ENCODE measurements at regions not wholly inside any gene's neighbourhood (a gene's known extent, or its start where the extent isn't known, plus 50 kb on each side); places are given as distances from the start of the nearest gene placed in this dataset.

GRCh38 chr2:173419506-173419905 lies 64.8 kb downstream of the CDCA7 start:
- H3K9me3 Mint-ChIP-seq: no peaks in the 10 kb centered on the region
- no peaks in the 10 kb centered on the region for H3K4me1 Mint-ChIP-seq (ENCODE audit: low read depth)

GRCh38 chr2:173424886-173425285 lies 70.2 kb downstream of the CDCA7 start:
- DNase-seq (no peak), ATAC-seq (no peak)
- Mint-ChIP-seq H3K36me3 (ENCODE audit: insufficient read depth) (no peaks in the 10 kb centered on the region), H3K4me1 (ENCODE audit: low read depth) (no peaks in the 10 kb centered on the region), H3K4me3 (no peak overlapping the region), H3K27me3 (ENCODE audit: low read depth) (peaks cover 15% of the 10 kb centered on the region), H3K9me3 (no peaks in the 10 kb centered on the region)

More at GRCh38 chr2:173419506-173419905, 64.8 kb downstream of the CDCA7 start:
- ATAC-seq (no peak), DNase-seq (no peak)
- Mint-ChIP-seq H3K4me3 (no peak overlapping the region), H3K36me3 (ENCODE audit: insufficient read depth) (no peaks in the 10 kb centered on the region), H3K27me3 (ENCODE audit: low read depth) (peaks cover 20% of the 10 kb centered on the region)

- DNase-seq (no peak), ATAC-seq (no peak)
- no peaks in the 10 kb centered on the region for H3K9me3 Mint-ChIP-seq
- no peaks in the 10 kb centered on the region for H3K36me3 Mint-ChIP-seq (ENCODE audit: insufficient read depth)
- no peak overlapping the region for H3K4me3 Mint-ChIP-seq
- H3K4me1 Mint-ChIP-seq (ENCODE audit: low read depth): no peaks in the 10 kb centered on the region
- peaks cover 28% of the 10 kb centered on the region for H3K27me3 Mint-ChIP-seq (ENCODE audit: low read depth)
These were observed 73.4 kb downstream of the CDCA7 start for GRCh38 chr2:173427887-173428668.

GRCh38 chr2:173431191-173431590 lies 76.5 kb downstream of the CDCA7 start:
- DNase-seq (no peak), ATAC-seq (no peak)
- Mint-ChIP-seq H3K27me3 (ENCODE audit: low read depth) (peaks cover 31% of the 10 kb centered on the region), H3K4me1 (ENCODE audit: low read depth) (peaks cover 6% of the 10 kb centered on the region), H3K9me3 (no peaks in the 10 kb centered on the region), H3K4me3 (no peak overlapping the region), H3K36me3 (ENCODE audit: insufficient read depth) (no peaks in the 10 kb centered on the region)

GRCh38 chr2:173432049-173432754 lies 77.5 kb downstream of the CDCA7 start:
- H3K9me3 Mint-ChIP-seq: no peaks in the 10 kb centered on the region
- no peaks in the 10 kb centered on the region for H3K36me3 Mint-ChIP-seq (ENCODE audit: insufficient read depth)
- ATAC-seq: no peak
- no peak overlapping the region for H3K4me3 Mint-ChIP-seq
- DNase-seq: no peak
- H3K27me3 Mint-ChIP-seq (ENCODE audit: low read depth): peaks cover 28% of the 10 kb centered on the region
- H3K4me1 Mint-ChIP-seq (ENCODE audit: low read depth): peaks cover 6% of the 10 kb centered on the region

- ATAC-seq (no peak), DNase-seq (no peak)
- no peak overlapping the region for H3K4me3 Mint-ChIP-seq
- no peaks in the 10 kb centered on the region for H3K9me3 Mint-ChIP-seq
- H3K27me3 Mint-ChIP-seq (ENCODE audit: low read depth): peaks cover 32% of the 10 kb centered on the region
- H3K4me1 Mint-ChIP-seq (ENCODE audit: low read depth): peaks cover 6% of the 10 kb centered on the region
- H3K36me3 Mint-ChIP-seq (ENCODE audit: insufficient read depth): no peaks in the 10 kb centered on the region
These were observed 80.3 kb downstream of the CDCA7 start for GRCh38 chr2:173434762-173435569.

- H3K36me3 Mint-ChIP-seq (ENCODE audit: insufficient read depth): no peaks in the 10 kb centered on the region
- no peaks in the 10 kb centered on the region for H3K9me3 Mint-ChIP-seq
- ATAC-seq (no peak), DNase-seq (no peak)
- H3K4me1 Mint-ChIP-seq (ENCODE audit: low read depth): peaks cover 6% of the 10 kb centered on the region
- H3K4me3 Mint-ChIP-seq: no peak overlapping the region
- peaks cover 30% of the 10 kb centered on the region for H3K27me3 Mint-ChIP-seq (ENCODE audit: low read depth)
These were observed 80.9 kb downstream of the CDCA7 start for GRCh38 chr2:173435574-173435973.

GRCh38 chr2:173436088-173436487 lies 81.4 kb downstream of the CDCA7 start:
- peak; percentile 43 to 48 for ATAC-seq

GRCh38 chr2:173441222-173441621 lies 86.5 kb downstream of the CDCA7 start:
- Mint-ChIP-seq H3K36me3 (ENCODE audit: insufficient read depth) (no peaks in the 10 kb centered on the region), H3K4me3 (no peak overlapping the region), H3K4me1 (ENCODE audit: low read depth) (peaks cover under 1% of the 10 kb centered on the region), H3K9me3 (no peaks in the 10 kb centered on the region), H3K27me3 (ENCODE audit: low read depth) (peaks cover 7% of the 10 kb centered on the region)
- ATAC-seq (no peak), DNase-seq (no peak)

More at GRCh38 chr2:173436088-173436487, 81.4 kb downstream of the CDCA7 start:
- DNase-seq: no peak
- Mint-ChIP-seq H3K27me3 (ENCODE audit: low read depth) (peaks cover 26% of the 10 kb centered on the region), H3K4me1 (ENCODE audit: low read depth) (peaks cover 6% of the 10 kb centered on the region), H3K9me3 (no peaks in the 10 kb centered on the region), H3K36me3 (ENCODE audit: insufficient read depth) (no peaks in the 10 kb centered on the region), H3K4me3 (no peak overlapping the region)

GRCh38 chr2:173442542-173442941 lies 87.9 kb downstream of the CDCA7 start:
- ATAC-seq: no peak
- Mint-ChIP-seq H3K9me3 (no peaks in the 10 kb centered on the region), H3K4me1 (ENCODE audit: low read depth) (no peaks in the 10 kb centered on the region), H3K4me3 (no peak overlapping the region), H3K36me3 (ENCODE audit: insufficient read depth) (no peaks in the 10 kb centered on the region), H3K27me3 (ENCODE audit: low read depth) (peaks cover 4% of the 10 kb centered on the region)
- no peak for DNase-seq

GRCh38 chr2:173446722-173447121 lies 92.0 kb downstream of the CDCA7 start:
- Mint-ChIP-seq H3K4me3 (no peak overlapping the region), H3K27me3 (ENCODE audit: low read depth) (peaks cover 3% of the 10 kb centered on the region), H3K4me1 (ENCODE audit: low read depth) (peaks cover 14% of the 10 kb centered on the region)

GRCh38 chr2:173448938-173449471 lies 94.3 kb downstream of the CDCA7 start:
- H3K36me3 Mint-ChIP-seq (ENCODE audit: insufficient read depth): no peaks in the 10 kb centered on the region
- ATAC-seq (peak; percentile 51 to 65), DNase-seq (peak; percentile 30)
- peaks cover 13% of the 10 kb centered on the region for H3K27me3 Mint-ChIP-seq (ENCODE audit: low read depth)
- H3K4me1 Mint-ChIP-seq (ENCODE audit: low read depth): peaks cover 14% of the 10 kb centered on the region
- peak overlapping the region; percentile 56 for H3K4me3 Mint-ChIP-seq
- H3K9me3 Mint-ChIP-seq: no peaks in the 10 kb centered on the region

More at GRCh38 chr2:173446722-173447121, 92.0 kb downstream of the CDCA7 start:
- Mint-ChIP-seq H3K9me3 (no peaks in the 10 kb centered on the region), H3K36me3 (ENCODE audit: insufficient read depth) (no peaks in the 10 kb centered on the region)
- no peak for ATAC-seq
- no peak for DNase-seq

- H3K27me3 Mint-ChIP-seq (ENCODE audit: low read depth): peaks cover 17% of the 10 kb centered on the region
- H3K9me3 Mint-ChIP-seq: no peaks in the 10 kb centered on the region
- H3K4me3 Mint-ChIP-seq: peak overlapping the region; percentile 8
These were observed 96.4 kb downstream of the CDCA7 start for GRCh38 chr2:173451118-173451517.

GRCh38 chr2:173451941-173452340 lies 97.3 kb downstream of the CDCA7 start:
- no peak for ATAC-seq
- peaks cover 14% of the 10 kb centered on the region for H3K4me1 Mint-ChIP-seq (ENCODE audit: low read depth)

More at GRCh38 chr2:173451118-173451517, 96.4 kb downstream of the CDCA7 start:
- DNase-seq: no peak
- Mint-ChIP-seq H3K36me3 (ENCODE audit: insufficient read depth) (no peaks in the 10 kb centered on the region), H3K4me1 (ENCODE audit: low read depth) (peaks cover 14% of the 10 kb centered on the region)
- ATAC-seq: peak in 1 of 2 donors; percentile 33

More at GRCh38 chr2:173451941-173452340, 97.3 kb downstream of the CDCA7 start:
- Mint-ChIP-seq H3K4me3 (no peak overlapping the region), H3K9me3 (no peaks in the 10 kb centered on the region), H3K27me3 (ENCODE audit: low read depth) (peaks cover 20% of the 10 kb centered on the region), H3K36me3 (ENCODE audit: insufficient read depth) (no peaks in the 10 kb centered on the region)
- no peak for DNase-seq
